A172 (cell line): ENCODE measurements at regions not wholly inside any gene's neighbourhood (a gene's known extent, or its start where the extent isn't known, plus 50 kb on each side); places are given as distances from the start of the nearest gene placed in this dataset.

Experiments used
- DNase-seq: peaks from one replicate; pipeline ENCODE4 v3.0.0-alpha.2; 2015; ENCODE audit warnings: low spot score

- DNase-seq, result no peak
Observed at GRCh38 chr1:88141499-88142074, 542.5 kb upstream of the PKN2 start.

DNA sequence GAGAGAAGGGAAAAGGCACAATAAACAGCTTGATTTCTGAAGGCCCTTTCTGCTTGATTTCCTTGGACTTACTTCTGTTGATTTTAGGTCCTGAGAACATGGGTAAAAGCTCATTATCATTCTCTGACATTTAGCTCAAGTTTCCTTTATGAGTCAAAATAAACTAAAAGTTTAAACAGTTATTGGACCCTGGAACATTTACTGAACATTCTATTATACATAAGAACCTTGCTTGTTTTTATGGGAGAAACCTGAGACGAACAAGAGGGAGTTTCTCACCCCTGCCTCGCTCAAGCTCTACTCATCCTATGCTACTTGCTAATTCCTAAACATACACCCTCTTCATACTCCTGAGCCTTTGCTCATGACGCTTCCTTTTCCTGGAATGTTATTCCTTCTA is 538.3 kb upstream of the PKN2 start:
- DNase-seq, result no peak

DNA sequence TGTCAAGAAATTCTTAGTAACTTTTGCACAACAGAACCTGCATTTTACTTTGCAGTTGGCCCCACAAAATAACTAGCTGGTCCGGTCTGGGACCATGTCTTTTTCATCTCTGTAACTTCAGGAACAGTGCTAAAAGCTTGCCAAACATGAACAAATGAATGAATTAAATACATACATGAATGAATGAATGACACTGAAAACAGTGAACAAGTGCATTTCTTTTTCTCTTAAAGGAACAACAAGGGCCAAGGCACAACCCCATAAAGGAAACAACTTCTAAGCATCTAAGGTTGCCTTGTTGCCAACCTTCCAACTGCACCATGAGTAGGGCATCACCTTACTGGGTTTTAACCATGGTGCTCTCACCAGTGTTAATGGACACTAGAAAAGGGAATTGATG is 534.4 kb upstream of the PKN2 start:
- DNase-seq, result no peak

- DNase-seq, result no peak
Observed at GRCh38 chr1:88150330-88150729, 533.7 kb upstream of the PKN2 start.

- no peak for DNase-seq
Observed at GRCh38 chr1:88163187-88163586, 520.9 kb upstream of the PKN2 start.

- DNase-seq, result no peak
Observed at GRCh38 chr1:88168126-88168525, 515.9 kb upstream of the PKN2 start.

GRCh38 chr1:88169139-88169538 is 514.9 kb upstream of the PKN2 start:
- no peak for DNase-seq

DNA sequence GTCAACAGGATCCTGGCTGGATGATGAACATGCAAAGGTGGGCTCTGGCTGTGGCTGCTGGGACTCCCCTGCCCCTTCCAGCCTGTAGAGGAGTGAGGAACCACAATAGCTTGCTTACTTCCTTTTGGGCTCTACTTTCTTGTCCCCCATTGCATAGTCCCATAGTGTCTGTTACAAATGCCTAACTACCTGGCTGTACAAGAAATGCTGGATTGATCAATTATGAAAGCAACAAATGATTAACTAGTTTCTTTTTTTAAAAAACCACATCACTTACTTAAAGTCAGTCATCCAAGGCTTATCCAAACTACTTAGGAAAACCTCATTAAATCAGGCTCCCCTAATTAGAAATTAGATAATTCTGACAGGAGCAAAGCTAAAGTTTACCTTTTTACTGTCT is 514.1 kb upstream of the PKN2 start:
- DNase-seq, result no peak

DNA sequence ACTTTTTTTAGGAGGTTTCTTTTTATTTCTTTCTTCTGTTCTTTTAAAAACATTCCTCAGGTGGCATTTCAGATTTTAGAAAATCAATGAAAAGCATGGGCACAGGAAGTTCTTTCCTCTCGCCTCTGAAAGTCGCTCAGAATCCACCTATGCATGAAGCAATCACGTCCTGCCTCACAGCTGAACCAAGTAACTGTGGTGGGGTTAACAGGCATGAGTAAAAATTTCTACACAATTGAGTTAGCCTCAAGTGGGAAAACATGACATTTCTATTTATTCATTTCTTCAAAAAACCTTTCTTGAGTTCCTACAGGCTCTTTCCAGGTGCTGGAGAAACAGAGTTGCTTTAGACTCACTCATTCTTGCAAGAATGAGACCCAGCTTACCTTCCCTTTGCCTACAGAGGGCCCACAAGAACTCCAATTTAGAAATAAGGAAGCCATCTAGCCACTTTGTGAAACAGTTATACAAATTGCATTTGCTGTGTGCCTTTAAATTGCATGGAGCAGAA is 508.9 kb upstream of the PKN2 start:
- no peak for DNase-seq

GRCh38 chr1:88175631-88176226 is 508.3 kb upstream of the PKN2 start:
- DNase-seq, result peak; percentile 26

DNA sequence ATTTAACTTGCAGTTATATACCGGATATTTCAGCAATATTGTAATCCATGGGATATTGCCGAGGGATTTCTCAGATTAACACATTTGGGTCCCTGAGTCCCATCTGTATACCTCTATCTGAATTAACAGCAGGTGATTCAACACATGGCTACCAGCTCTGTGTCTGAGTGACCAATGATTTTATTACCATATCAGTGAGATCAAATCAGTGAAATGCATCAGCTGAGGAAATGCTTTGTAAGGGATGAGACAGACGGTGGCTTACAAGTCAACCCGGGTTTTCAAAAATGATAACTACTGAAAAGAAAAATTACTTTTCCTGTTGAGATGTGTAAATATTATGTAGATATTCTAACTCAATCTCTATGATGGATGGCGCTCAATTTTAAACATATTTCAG is 504.1 kb upstream of the PKN2 start:
- DNase-seq, result no peak

DNA sequence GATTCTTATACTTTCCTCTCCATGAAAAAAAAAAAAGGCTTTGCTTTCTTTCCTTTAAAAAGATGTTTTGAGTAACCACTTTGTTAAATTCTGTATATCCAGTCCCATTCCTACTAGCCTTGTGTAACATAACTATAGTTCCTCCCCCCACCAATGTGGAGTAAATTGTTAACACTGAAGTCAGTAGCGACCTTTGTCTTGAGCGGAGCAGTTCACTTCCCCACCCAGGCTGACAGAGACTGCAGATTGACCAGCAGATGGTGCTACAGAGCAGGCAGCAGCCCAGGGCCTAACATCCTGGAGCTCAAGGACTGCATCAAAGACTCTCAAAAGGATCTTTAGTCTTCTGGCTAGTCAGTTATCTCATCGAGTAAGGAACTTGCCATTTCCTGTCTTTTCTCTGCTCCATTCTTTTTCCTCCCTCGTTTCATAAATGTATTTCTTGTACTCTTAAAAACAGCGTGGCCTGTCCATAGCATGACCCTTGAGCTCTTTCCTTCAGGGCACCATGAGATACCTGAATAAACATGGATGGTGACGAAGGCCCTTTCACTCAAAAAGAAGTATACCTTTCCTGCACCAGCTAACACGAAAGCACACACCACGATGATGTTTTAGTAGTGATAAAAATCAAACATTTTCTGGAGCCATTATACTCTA is 503.5 kb upstream of the PKN2 start:
- DNase-seq, result peak; percentile 47

- DNase-seq, result no peak
Observed at GRCh38 chr1:88186911-88187310, 497.2 kb upstream of the PKN2 start.

GRCh38 chr1:88188038-88188437 is 496.0 kb upstream of the PKN2 start:
- no peak for DNase-seq

DNA sequence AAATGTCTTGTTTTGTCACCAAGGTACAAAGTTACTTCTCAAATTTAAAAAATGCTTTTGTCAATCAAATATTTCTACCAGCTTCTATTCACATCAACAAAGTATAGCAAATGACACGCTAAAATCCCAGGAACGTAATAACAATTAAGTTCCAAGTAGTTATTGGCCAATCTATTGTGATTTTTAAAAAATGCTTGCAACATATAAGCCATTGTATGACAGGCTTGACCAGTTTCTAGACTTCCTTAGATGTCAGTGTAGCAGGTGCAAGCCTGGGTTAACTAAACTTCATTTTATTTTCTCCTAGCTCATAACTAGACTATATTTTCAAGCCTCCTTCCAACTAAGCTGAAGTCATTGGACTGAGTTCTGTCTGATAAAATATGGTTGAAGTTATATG is 494.5 kb upstream of the PKN2 start:
- DNase-seq, result no peak

DNA sequence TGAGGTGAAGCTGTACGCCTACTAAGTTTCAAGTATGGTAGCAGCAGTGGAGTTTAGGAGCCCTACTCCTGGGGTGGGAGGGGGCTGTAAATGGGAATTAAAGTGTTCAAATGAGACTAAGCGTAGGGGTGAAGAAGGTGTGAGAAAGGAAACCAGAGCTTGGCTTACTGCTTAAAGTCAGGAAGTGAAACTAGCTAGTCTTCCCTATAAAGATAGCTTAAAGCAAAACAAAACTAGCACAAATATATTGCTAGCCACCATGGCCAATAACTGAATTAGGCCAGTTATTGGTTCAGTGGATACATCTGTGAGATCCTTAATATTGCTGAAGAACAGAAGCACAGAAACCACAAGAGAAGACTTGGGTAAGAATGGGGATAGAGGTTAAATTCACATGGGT is 492.2 kb upstream of the PKN2 start:
- DNase-seq, result no peak

DNA sequence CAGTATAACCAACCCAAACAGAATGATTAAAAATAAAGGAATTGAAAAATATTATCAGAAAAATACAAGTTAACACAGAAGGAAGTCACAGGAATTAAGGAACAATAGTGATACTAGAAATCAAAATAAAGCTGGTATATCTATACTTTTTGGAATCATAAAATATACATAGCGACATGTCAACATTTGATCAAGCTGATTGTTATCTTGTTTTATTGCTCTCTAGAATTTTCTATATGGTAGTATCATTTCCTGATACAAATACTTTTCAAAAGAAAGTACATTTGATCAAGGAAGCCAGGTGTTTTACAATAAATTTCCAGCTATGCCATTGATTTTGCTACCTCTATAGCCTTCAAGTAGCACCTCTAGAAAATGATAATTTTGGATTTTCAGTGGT is 489.5 kb upstream of the PKN2 start:
- DNase-seq, result no peak

- no peak for DNase-seq
Observed at GRCh38 chr1:88200545-88200944, 483.5 kb upstream of the PKN2 start.

DNA sequence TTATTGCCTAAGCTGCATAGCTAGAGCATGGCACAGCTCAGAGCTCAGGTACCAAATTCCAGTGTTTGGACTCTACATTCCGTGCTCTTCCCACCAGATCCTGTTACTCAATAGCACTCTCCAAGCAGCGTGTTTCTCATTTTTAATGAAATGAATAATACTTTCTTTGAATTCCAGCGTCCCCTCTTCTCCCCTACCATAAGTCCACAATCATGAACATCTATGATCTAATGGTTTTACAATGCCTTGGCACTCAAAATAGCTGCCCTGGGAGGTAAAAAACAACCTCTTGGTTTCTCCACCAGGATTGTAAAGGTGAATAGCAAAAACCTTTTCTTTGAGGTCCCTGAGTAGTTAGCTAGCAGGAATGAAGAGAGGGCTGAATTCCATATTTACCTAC is 480.0 kb upstream of the PKN2 start:
- no peak for DNase-seq

GRCh38 chr1:88204612-88205167 is 479.4 kb upstream of the PKN2 start:
- DNase-seq, result no peak

DNA sequence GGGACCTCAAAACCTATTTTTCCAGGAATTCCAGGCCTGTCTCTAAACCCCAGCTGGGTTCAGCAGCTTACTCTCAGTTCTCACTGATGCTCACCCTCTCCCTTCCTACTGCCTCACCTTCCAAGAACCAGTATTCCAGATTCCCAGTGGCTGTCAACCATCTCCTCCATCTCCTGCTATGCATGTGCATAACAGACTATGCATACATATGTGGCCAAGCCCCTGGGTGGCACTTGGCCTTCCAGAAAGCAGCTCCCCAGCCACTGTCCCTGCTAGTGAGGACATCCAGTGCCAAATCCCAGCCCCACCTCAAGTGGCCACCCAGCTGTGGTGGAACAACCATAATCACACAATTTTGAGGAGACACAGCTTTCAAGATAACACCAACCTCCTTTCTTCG is 475.7 kb upstream of the PKN2 start:
- no peak for DNase-seq

- no peak for DNase-seq
Observed at GRCh38 chr1:88210103-88210787, 473.8 kb upstream of the PKN2 start.

DNA sequence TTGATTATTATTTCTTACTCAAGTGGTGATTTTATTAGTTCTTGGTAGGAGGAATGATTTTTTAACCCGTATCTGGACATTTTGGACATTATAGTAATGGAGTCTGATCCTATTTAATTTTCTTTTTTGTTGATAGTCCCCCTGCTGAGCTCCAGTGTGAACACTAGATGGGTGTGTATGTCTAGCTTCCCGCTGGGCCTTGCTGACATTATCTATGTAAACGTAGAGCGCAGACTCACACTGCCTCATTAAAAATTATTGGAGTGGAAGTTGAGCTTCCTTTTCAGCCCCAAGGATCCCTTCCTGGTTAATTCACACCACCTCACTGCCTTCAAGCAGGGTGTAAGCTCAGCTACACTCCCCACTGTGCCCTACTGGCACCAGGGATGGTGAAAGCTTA is 467.6 kb upstream of the PKN2 start:
- DNase-seq, result no peak
